GM13977 (cell line): ENCODE measurements at regions not wholly inside any gene's neighbourhood (a gene's known extent, or its start where the extent isn't known, plus 50 kb on each side); places are given as distances from the start of the nearest gene placed in this dataset.
"Not testable (repeated sequence)": the region's sequence is repeated elsewhere in the genome, so short reads cannot be mapped to it uniquely, and the experiment has no call there.

ENCODE experiments used
- DNase-seq: peaks from one replicate; pipeline ENCODE4 v3.0.0; 2012; ENCODE audit warnings: low spot score
- CTCF ChIP-seq: IDR thresholded peaks from 2 replicates; pipeline ENCODE4 v1.5.1; 2012; ENCODE audit warnings: mild to moderate bottlenecking, control low read depth; ENCODE audit not compliant: insufficient read depth; ENCODE audit errors: extremely low read depth, missing control alignments
- in situ Hi-C: fragments of 300-500 bp; cut with MboI; formaldehyde crosslinking; loops from one replicate; pipeline ENCODE4 v1.12.0; 2022; ENCODE audit warnings: low sequenced_read_pairs, low pct_unique_long_range_greater_than_20kb, mixed read lengths, inconsistent platforms; ENCODE audit not compliant: unreplicated experiment

GRCh38 chr2:102871707-102872106, 109.9 kb downstream of the TMEM182 start:
- no peak for TF ChIP-seq CTCF
- no peak for DNase-seq
- in situ Hi-C loops: no loop called here

- in situ Hi-C loops: no loop called here
- TF ChIP-seq CTCF: no peak
- no peak for DNase-seq
These were observed 110.6 kb downstream of the TMEM182 start for GRCh38 chr2:102872388-102872787.

GRCh38 chr2:102879513-102879912, 117.7 kb downstream of the TMEM182 start:
- in situ Hi-C loops, DNase-seq: not testable (repeated sequence)

- in situ Hi-C loops: no loop called here
- no peak for DNase-seq
- no peak for TF ChIP-seq CTCF
These were observed 118.9 kb downstream of the TMEM182 start for GRCh38 chr2:102880731-102881130.

- TF ChIP-seq CTCF: no peak
- in situ Hi-C loops: no loop called here
- DNase-seq: no peak
These were observed 124.5 kb downstream of the TMEM182 start for GRCh38 chr2:102886216-102886893.

GRCh38 chr2:102888514-102888913, 126.7 kb downstream of the TMEM182 start:
- in situ Hi-C loops: no loop called here
- no peak for DNase-seq
- no peak for TF ChIP-seq CTCF

GRCh38 chr2:102891296-102891695, 129.5 kb downstream of the TMEM182 start:
- DNase-seq: no peak
- in situ Hi-C loops: no loop called here
- TF ChIP-seq CTCF: no peak
